ENCODE measurements at regions not wholly inside any gene's neighbourhood (a gene's known extent, or its start where the extent isn't known, plus 50 kb on each side); places are given as distances from the start of the nearest gene placed in this dataset.

DNA sequence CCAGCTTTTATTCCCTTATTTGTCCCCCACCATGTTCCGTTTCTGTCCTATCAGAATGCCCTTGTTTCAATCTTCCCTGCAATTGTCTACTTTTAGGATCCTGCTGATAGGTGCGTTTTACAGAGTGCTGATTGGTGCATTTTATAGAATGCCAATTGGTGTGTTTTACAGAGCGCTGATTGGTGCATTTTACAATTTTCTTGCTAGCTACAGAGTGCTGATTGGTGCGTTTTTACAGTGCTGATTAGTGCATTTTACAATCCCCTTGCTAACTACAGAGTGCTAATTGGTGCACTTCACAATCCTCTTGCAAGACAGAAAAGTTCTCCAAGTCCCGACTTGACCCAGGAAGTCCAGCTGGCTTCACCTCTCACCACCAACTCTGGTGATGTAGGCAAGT lies 161.6 kb upstream of the CDYL start:
- TF ChIP-seq CTCF (IDR thresholded peaks at IDR 0.05; ENCODE audit: extremely low read depth in 1 of 2, insufficient read depth in 1 of 2, low read depth in 1 of 2, low read length in 2 of 2) (no peak), POLR2A (IDR thresholded peaks at IDR 0.05; ENCODE audit: low read depth, low read length) (no peak), EZH2 (IDR thresholded peaks at IDR 0.05; ENCODE audit: borderline replicate concordance, low read depth, low read length, severe bottlenecking) (no peak)
